KMS-11 (cell line): ENCODE measurements at regions not wholly inside any gene's neighbourhood (a gene's known extent, or its start where the extent isn't known, plus 50 kb on each side); places are given as distances from the start of the nearest gene placed in this dataset.

Experiments
- H2AFZ ChIP-seq: fragments of 200-600 bp; sonication (generic); 2 replicates; pipeline ENCODE4 v1.6.1; 2016; ENCODE audit warnings: antibody characterized with exemption, mixed run types, low read depth
- H3K27ac ChIP-seq: fragments of 200-600 bp; sonication (generic); 2 replicates; pipeline ENCODE4 v1.6.1; 2016; ENCODE audit warnings: mild to moderate bottlenecking, mixed run types
- H3K27me3 ChIP-seq: fragments of 200-600 bp; sonication (generic); 2 replicates; pipeline ENCODE4 v1.6.1; 2017; ENCODE audit warnings: mild to moderate bottlenecking, low read depth, mixed run types, moderate library complexity; ENCODE audit not compliant: insufficient read depth
- H3K36me3 ChIP-seq: fragments of 200-600 bp; sonication (generic); 2 replicates; pipeline ENCODE4 v1.6.1; 2017; ENCODE audit warnings: mild to moderate bottlenecking, mixed run types; ENCODE audit not compliant: insufficient read depth
- H3K4me1 ChIP-seq: fragments of 200-600 bp; sonication (generic); 2 replicates; pipeline ENCODE4 v1.6.1; 2016; ENCODE audit warnings: mild to moderate bottlenecking, low read depth, mixed run types; ENCODE audit not compliant: poor library complexity, severe bottlenecking
- H3K4me2 ChIP-seq: fragments of 200-600 bp; sonication (generic); 2 replicates; pipeline ENCODE4 v1.7.0; 2016; ENCODE audit warnings: mild to moderate bottlenecking, mixed run types
- H3K4me3 ChIP-seq: fragments of 200-600 bp; sonication (generic); IDR thresholded peaks from 2 replicates; pipeline ENCODE4 v1.6.1; 2017; ENCODE audit warnings: low read depth, low read length, mixed read lengths; ENCODE audit not compliant: insufficient read depth
- H3K79me2 ChIP-seq: fragments of 200-600 bp; sonication (generic); 2 replicates; pipeline ENCODE4 v1.6.1; 2016; ENCODE audit warnings: low read depth, mixed run types; ENCODE audit not compliant: insufficient read depth
- H3K9ac ChIP-seq: fragments of 200-600 bp; sonication (generic); 2 replicates; pipeline ENCODE4 v1.6.1; 2016; ENCODE audit warnings: mild to moderate bottlenecking, mixed run types
- H4K20me1 ChIP-seq: fragments of 200-600 bp; sonication (generic); 2 replicates; pipeline ENCODE4 v1.6.1; 2016; ENCODE audit warnings: mild to moderate bottlenecking, mixed run types; ENCODE audit not compliant: insufficient read depth
- CTCF ChIP-seq: fragments of 200-600 bp; sonication (generic); conservative IDR thresholded peaks from 2 replicates; pipeline ENCODE4 v1.6.1; 2017; ENCODE audit warnings: low read depth, mild to moderate bottlenecking, antibody characterized with exemption, low read length, moderate library complexity, mixed read lengths

- TF ChIP-seq CTCF = no peak
- no peak overlapping the region for H3K4me3 ChIP-seq
- no peak overlapping the region for H3K4me2 ChIP-seq
- H3K79me2 ChIP-seq = no peaks in the 10 kb centered on the region
- H3K36me3 ChIP-seq = no peaks in the 10 kb centered on the region
- no peak overlapping the region for H3K9ac ChIP-seq
- H2AFZ ChIP-seq = no peak overlapping the region
- no peaks in the 10 kb centered on the region for H3K4me1 ChIP-seq
- no peaks in the 10 kb centered on the region for H4K20me1 ChIP-seq
- no peak overlapping the region for H3K27ac ChIP-seq
- H3K27me3 ChIP-seq = no peaks in the 10 kb centered on the region
Observed at GRCh38 chr18:51429644-51430043, 232.2 kb upstream of the MEX3C start.

GRCh38 chr18:51430538-51430937, 233.1 kb upstream of the MEX3C start:
- Histone ChIP-seq H3K4me2 (no peak overlapping the region), H3K4me1 (no peaks in the 10 kb centered on the region), H3K4me3 (no peak overlapping the region), H3K27ac (no peak overlapping the region), H3K9ac (no peak overlapping the region), H4K20me1 (no peaks in the 10 kb centered on the region), H2AFZ (no peak overlapping the region), H3K36me3 (no peaks in the 10 kb centered on the region), H3K79me2 (no peaks in the 10 kb centered on the region), H3K27me3 (no peaks in the 10 kb centered on the region)
- TF ChIP-seq CTCF = no peak

GRCh38 chr18:51433296-51433695, 235.8 kb upstream of the MEX3C start:
- Histone ChIP-seq H3K9ac (no peak overlapping the region), H3K4me2 (no peak overlapping the region), H3K79me2 (no peaks in the 10 kb centered on the region), H3K36me3 (no peaks in the 10 kb centered on the region), H3K4me3 (no peak overlapping the region), H3K27me3 (no peaks in the 10 kb centered on the region), H2AFZ (no peak overlapping the region), H4K20me1 (no peaks in the 10 kb centered on the region), H3K4me1 (peaks cover 10% of the 10 kb centered on the region), H3K27ac (no peak overlapping the region)
- TF ChIP-seq CTCF = no peak

- Histone ChIP-seq H3K4me2 (no peak overlapping the region), H3K9ac (no peak overlapping the region), H3K27ac (no peak overlapping the region), H3K4me3 (no peak overlapping the region), H4K20me1 (no peaks in the 10 kb centered on the region), H3K36me3 (no peaks in the 10 kb centered on the region), H3K79me2 (no peaks in the 10 kb centered on the region), H3K27me3 (no peaks in the 10 kb centered on the region), H3K4me1 (peaks cover 16% of the 10 kb centered on the region), H2AFZ (no peak overlapping the region)
- TF ChIP-seq CTCF = no peak
Observed at GRCh38 chr18:51433881-51434280, 236.4 kb upstream of the MEX3C start.
